ENCODE measurements at regions not wholly inside any gene's neighbourhood (a gene's known extent, or its start where the extent isn't known, plus 50 kb on each side); places are given as distances from the start of the nearest gene placed in this dataset.
A peak's percentile ranks its signal among the peaks of the same experiment; 100 is the strongest.

- no peaks in the 10 kb centered on the region for H3K36me3 ChIP-seq (ENCODE audit: control insufficient read depth, insufficient read depth, low read length)
- DNase-seq, result no peak
- H3K4me1 ChIP-seq, result no peaks in the 10 kb centered on the region
- TF ChIP-seq CTCF (IDR thresholded peaks at IDR 0.05; ENCODE audit: insufficient read depth in 1 of 2, low read depth in 1 of 2, low read length in 1 of 2, severe bottlenecking in 1 of 2, unreplicated experiment in 1 of 2), result no peak
- H3K4me3 ChIP-seq (ENCODE audit: low read depth, low read length), result no peak overlapping the region
- ChIA-PET POLR2A (no interaction called here), CTCF (no interaction called here)
- Mint-ChIP-seq H3K27ac (ENCODE audit: unreplicated experiment) (no peak overlapping the region), H3K27me3 (ENCODE audit: insufficient read depth, unreplicated experiment) (no peaks in the 10 kb centered on the region), H3K9me3 (ENCODE audit: unreplicated experiment) (no peaks in the 10 kb centered on the region), H3K4me1 (ENCODE audit: low read depth, unreplicated experiment) (peaks cover 3% of the 10 kb centered on the region), H3K36me3 (ENCODE audit: insufficient read depth, unreplicated experiment) (peaks cover 5% of the 10 kb centered on the region), H3K4me3 (ENCODE audit: unreplicated experiment) (no peak overlapping the region)
- intact Hi-C loops (cut with micrococcal nuclease; ENCODE audit: unreplicated experiment), result no loop called here
- BruUV-seq (replicated peaks), result no TSS peak
- no peaks in the 10 kb centered on the region for H3K27me3 ChIP-seq (replicated peaks; ENCODE audit: control insufficient read depth, insufficient read depth, low read length)
- H3K9me3 ChIP-seq, result no peaks in the 10 kb centered on the region
These were observed 152.3 kb downstream of the OR2B2 start for GRCh38 chr6:27759930-27760329.

DNA sequence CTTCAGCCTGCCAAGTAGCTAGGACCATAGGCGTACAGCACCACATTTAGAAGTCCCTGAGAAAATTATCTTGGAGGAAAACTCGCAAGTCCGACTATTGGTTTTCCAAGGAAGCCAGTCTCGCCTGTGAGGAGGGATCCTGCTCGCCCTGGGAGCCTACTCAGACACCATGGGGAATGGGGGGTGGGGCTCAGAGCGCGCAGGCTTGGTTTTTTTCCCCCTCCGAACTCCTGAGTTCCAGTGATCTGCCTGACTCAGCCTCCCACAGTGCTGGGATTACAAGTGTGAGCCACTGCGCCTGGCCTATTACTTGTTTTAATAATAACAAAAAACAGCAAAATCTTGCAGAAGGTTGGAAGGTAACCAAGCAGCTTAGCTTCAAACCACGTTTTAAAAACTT, 153.7 kb downstream of the OR2B2 start:
- ChIA-PET CTCF (no interaction called here), POLR2A (interaction anchor here (1.4 kb wide), 1 partner anchor 14 kb away, joined by 4 read pairs; no protein-coding TSS in a partner anchor)
- no peaks in the 10 kb centered on the region for H3K4me1 ChIP-seq
- no peaks in the 10 kb centered on the region for H3K9me3 Mint-ChIP-seq (ENCODE audit: unreplicated experiment)
- H3K4me3 Mint-ChIP-seq (ENCODE audit: unreplicated experiment), result no peak overlapping the region
- no peak overlapping the region for H3K27ac Mint-ChIP-seq (ENCODE audit: unreplicated experiment)
- H3K27me3 ChIP-seq (replicated peaks; ENCODE audit: control insufficient read depth, insufficient read depth, low read length), result no peaks in the 10 kb centered on the region
- H3K4me1 Mint-ChIP-seq (ENCODE audit: low read depth, unreplicated experiment), result peaks cover 16% of the 10 kb centered on the region
- peaks cover 13% of the 10 kb centered on the region for H3K36me3 Mint-ChIP-seq (ENCODE audit: insufficient read depth, unreplicated experiment)
- no peak for TF ChIP-seq CTCF (IDR thresholded peaks at IDR 0.05; ENCODE audit: insufficient read depth in 1 of 2, low read depth in 1 of 2, low read length in 1 of 2, severe bottlenecking in 1 of 2, unreplicated experiment in 1 of 2)
- H3K9me3 ChIP-seq, result no peaks in the 10 kb centered on the region
- BruUV-seq (replicated peaks), result no TSS peak
- no peak overlapping the region for H3K4me3 ChIP-seq (ENCODE audit: low read depth, low read length)
- intact Hi-C loops (cut with micrococcal nuclease; ENCODE audit: unreplicated experiment), result no loop called here
- no peak for DNase-seq
- H3K36me3 ChIP-seq (ENCODE audit: control insufficient read depth, insufficient read depth, low read length), result no peaks in the 10 kb centered on the region
- H3K27me3 Mint-ChIP-seq (ENCODE audit: insufficient read depth, unreplicated experiment), result no peaks in the 10 kb centered on the region

DNA sequence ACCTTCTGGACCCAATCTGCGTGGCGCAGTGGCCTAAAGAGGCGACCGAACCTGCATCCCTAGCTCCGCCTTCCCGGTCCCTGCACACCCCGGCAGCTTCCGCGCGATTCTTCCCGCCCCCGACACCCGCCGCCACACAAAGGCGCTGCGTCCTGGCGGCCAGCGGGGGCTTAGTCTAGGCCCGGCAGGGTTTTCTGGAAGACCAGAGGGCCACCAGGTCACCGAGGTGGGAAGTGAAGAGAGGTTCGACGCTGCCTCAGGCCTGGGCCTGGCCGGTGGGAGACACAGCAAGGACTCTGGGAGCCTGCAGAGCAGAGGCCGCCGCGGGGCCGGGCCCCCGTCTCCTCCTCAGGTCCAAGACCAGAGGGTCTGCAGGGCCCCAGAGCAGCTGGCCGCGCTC, 154.9 kb downstream of the OR2B2 start:
- no peak for TF ChIP-seq CTCF (IDR thresholded peaks at IDR 0.05; ENCODE audit: insufficient read depth in 1 of 2, low read depth in 1 of 2, low read length in 1 of 2, severe bottlenecking in 1 of 2, unreplicated experiment in 1 of 2)
- H3K27me3 Mint-ChIP-seq (ENCODE audit: insufficient read depth, unreplicated experiment), result no peaks in the 10 kb centered on the region
- DNase-seq, result peak; percentile 41 to 42
- peak overlapping the region; percentile 71 for H3K4me3 Mint-ChIP-seq (ENCODE audit: unreplicated experiment)
- POLR2A ChIA-PET, result no interaction called here
- no peaks in the 10 kb centered on the region for H3K9me3 ChIP-seq
- intact Hi-C loops (cut with micrococcal nuclease; ENCODE audit: unreplicated experiment), result no loop called here
- H3K4me3 ChIP-seq (ENCODE audit: low read depth, low read length), result peak overlapping the region; percentile 28
- no peak overlapping the region for H3K27ac Mint-ChIP-seq (ENCODE audit: unreplicated experiment)
- H3K27me3 ChIP-seq (replicated peaks; ENCODE audit: control insufficient read depth, insufficient read depth, low read length), result no peaks in the 10 kb centered on the region
- peaks cover 16% of the 10 kb centered on the region for H3K4me1 Mint-ChIP-seq (ENCODE audit: low read depth, unreplicated experiment)
- no peaks in the 10 kb centered on the region for H3K9me3 Mint-ChIP-seq (ENCODE audit: unreplicated experiment)
- H3K36me3 Mint-ChIP-seq (ENCODE audit: insufficient read depth, unreplicated experiment), result peaks cover 24% of the 10 kb centered on the region
- no peaks in the 10 kb centered on the region for H3K36me3 ChIP-seq (ENCODE audit: control insufficient read depth, insufficient read depth, low read length)
- CTCF ChIA-PET, result no interaction called here
- no peaks in the 10 kb centered on the region for H3K4me1 ChIP-seq
- no TSS peak for BruUV-seq (replicated peaks)
